IMR-90 (cell line): ENCODE measurements at regions not wholly inside any gene's neighbourhood (a gene's known extent, or its start where the extent isn't known, plus 50 kb on each side); places are given as distances from the start of the nearest gene placed in this dataset.

Source experiments
- ATAC-seq: fragments of 200-7000 bp; cut with Tn5 transposase; 2 replicates; pipeline ENCODE4 v1.9.1; 2020; ENCODE audit warnings: low read depth, mild to moderate bottlenecking, moderate library complexity
- BruUV-seq: library from RNA; stranded (reverse); fragments of 400-500 nt; replicated peaks from 2 replicates; lab custom pipeline; 2021; lab: Mats Ljungman, UMichigan
- CTCF ChIA-PET: fragments of 300-600 bp; formaldehyde crosslinking; extraction: SDS; loops from one replicate; lab custom pipeline; 2021; ENCODE audit warnings: antibody characterized with exemption; lab: Yijun Ruan, JAX
- POLR2A ChIA-PET: fragments of 300-600 bp; sonication (Branson Sonifier 250); formaldehyde crosslinking; loops from one replicate; lab custom pipeline; 2022; ENCODE audit warnings: antibody characterized with exemption; ENCODE audit not compliant: unreplicated experiment; lab: Charles Lee
- DNase-seq: peaks from one replicate; pipeline ENCODE4 v3.0.0; 2013
- H2AFZ ChIP-seq: replicated peaks from 2 replicates; pipeline ENCODE3; 2013; ENCODE audit warnings: low read length, mild to moderate bottlenecking; ENCODE audit not compliant: poor library complexity
- H2AK5ac ChIP-seq: 2 replicates; pipeline ENCODE4 v1.6.1; 2013; ENCODE audit warnings: low read depth, low read length, inconsistent platforms
- H2AK9ac ChIP-seq: replicated peaks from 2 replicates; pipeline ENCODE3; 2013; ENCODE audit warnings: mild to moderate bottlenecking, low read depth, low read length, moderate library complexity; ENCODE audit not compliant: poor library complexity
- H2BK120ac ChIP-seq: 2 replicates; pipeline ENCODE4 v1.6.1; 2013; ENCODE audit warnings: low read depth, low read length, inconsistent platforms
- H2BK15ac ChIP-seq: 3 replicates; pipeline ENCODE4 v1.6.1; 2013; ENCODE audit warnings: low read depth, low read length, inconsistent platforms
- H2BK20ac ChIP-seq: 2 replicates; pipeline ENCODE4 v1.6.1; 2013; ENCODE audit warnings: low read depth, mild to moderate bottlenecking, inconsistent platforms, low read length, moderate library complexity
- H2BK5ac ChIP-seq: 2 replicates; pipeline ENCODE4 v1.6.1; 2013; ENCODE audit warnings: mild to moderate bottlenecking, low read depth, low read length, inconsistent platforms; ENCODE audit not compliant: poor library complexity, severe bottlenecking
- H3K14ac ChIP-seq: replicated peaks from 2 replicates; pipeline ENCODE4 v1.6.1; 2013; ENCODE audit warnings: low read depth, low read length, inconsistent platforms
- H3K18ac ChIP-seq: 2 replicates; pipeline ENCODE4 v1.6.1; 2013; ENCODE audit warnings: low read depth, low read length, control low read depth
- H3K23ac ChIP-seq: 2 replicates; pipeline ENCODE4 v1.6.1; 2013; ENCODE audit warnings: low read depth, low read length, inconsistent platforms
- H3K27ac ChIP-seq: 2 replicates; pipeline ENCODE4 v1.5.1; 2013; ENCODE audit warnings: mild to moderate bottlenecking, control low read depth, low read length; ENCODE audit not compliant: insufficient read depth
- H3K27me3 ChIP-seq: 2 replicates; pipeline ENCODE4 v1.6.1; 2013; ENCODE audit warnings: low read length; ENCODE audit not compliant: control insufficient read depth, insufficient read depth
- H3K36me3 ChIP-seq: 2 replicates; pipeline ENCODE4 v1.6.1; 2013; ENCODE audit warnings: low read length, mixed read lengths; ENCODE audit not compliant: control insufficient read depth, insufficient read depth
- H3K4ac ChIP-seq: 2 replicates; pipeline ENCODE4 v1.6.1; 2013; ENCODE audit warnings: low read depth, low read length, inconsistent platforms
- H3K4me1 ChIP-seq: 2 replicates; pipeline ENCODE4 v1.6.1; 2013; ENCODE audit warnings: low read length, mixed read lengths; ENCODE audit not compliant: control insufficient read depth, insufficient read depth
- H3K4me2 ChIP-seq: 2 replicates; pipeline ENCODE4 v1.6.1; 2013; ENCODE audit warnings: low read depth, mild to moderate bottlenecking, control low read depth, low read length, moderate library complexity
- H3K4me3 ChIP-seq: 2 replicates; pipeline ENCODE4 v1.5.1; 2013; ENCODE audit warnings: low read depth, mild to moderate bottlenecking, control low read depth, low read length, moderate library complexity; ENCODE audit not compliant: insufficient read depth
- H3K56ac ChIP-seq: 2 replicates; pipeline ENCODE4 v1.6.1; 2013; ENCODE audit warnings: low read length, inconsistent platforms; ENCODE audit not compliant: insufficient read depth; ENCODE audit errors: extremely low read depth
- H3K79me1 ChIP-seq, 2 experiments: 2 replicates each; pipeline ENCODE4 v1.6.1; 2013; ENCODE audit warnings: low read length in 2 of 2, inconsistent platforms in 1 of 2, low read depth in 1 of 2
- H3K9ac ChIP-seq: 2 replicates; pipeline ENCODE4 v1.6.1; 2013; ENCODE audit warnings: low read depth, low read length, control low read depth
- H3K9me1 ChIP-seq: 2 replicates; pipeline ENCODE4 v1.6.1; 2013; ENCODE audit warnings: low read length, inconsistent platforms; ENCODE audit not compliant: insufficient read depth
- H3K9me3 ChIP-seq: 2 replicates; pipeline ENCODE4 v1.6.1; 2013; ENCODE audit warnings: low read length; ENCODE audit not compliant: control insufficient read depth, insufficient read depth
- H4K20me1 ChIP-seq: 2 replicates; pipeline ENCODE4 v1.6.1; 2013; ENCODE audit warnings: low read length, inconsistent platforms; ENCODE audit not compliant: insufficient read depth
- H4K5ac ChIP-seq: 2 replicates; pipeline ENCODE4 v1.6.1; 2013; ENCODE audit warnings: mild to moderate bottlenecking, low read depth, low read length, control low read depth
- H4K8ac ChIP-seq, 2 experiments: 2 replicates each; pipeline ENCODE4 v1.6.1; 2013; ENCODE audit warnings: low read depth in 2 of 2, low read length in 2 of 2, control low read depth in 1 of 2, inconsistent platforms in 1 of 2
- H4K91ac ChIP-seq: 2 replicates; pipeline ENCODE4 v1.6.1; 2013; ENCODE audit warnings: low read depth, low read length, inconsistent platforms; ENCODE audit not compliant: insufficient read depth
- BHLHE40 ChIP-seq: fragments of 150-350 bp; IDR thresholded peaks from 2 replicates; pipeline ENCODE4 v1.6.1; 2016; ENCODE audit warnings: mild to moderate bottlenecking, low read depth, low read length
- CHD1 ChIP-seq: IDR thresholded peaks from 2 replicates; pipeline ENCODE4 v1.6.1; 2012; ENCODE audit warnings: low read depth, low read length, improper control_type of control experiment
- MAZ ChIP-seq: IDR thresholded peaks from 2 replicates; pipeline ENCODE4 v1.6.1; 2012; ENCODE audit warnings: low read depth, mild to moderate bottlenecking, low read length, improper control_type of control experiment, moderate library complexity, borderline replicate concordance
- MXI1 ChIP-seq: IDR thresholded peaks from 2 replicates; pipeline ENCODE4 v1.6.1; 2012; ENCODE audit warnings: low read depth, mild to moderate bottlenecking, low read length, moderate library complexity, borderline replicate concordance
- NFE2L2 ChIP-seq: fragments of 150-350 bp; IDR thresholded peaks from 2 replicates; pipeline ENCODE4 v1.6.1; 2016; ENCODE audit warnings: low read depth, mild to moderate bottlenecking, low read length
- POLR2A ChIP-seq: IDR thresholded peaks from 2 replicates; pipeline ENCODE4 v1.6.1; 2012; ENCODE audit warnings: mild to moderate bottlenecking, low read depth, low read length
- RAD21 ChIP-seq: IDR thresholded peaks from 2 replicates; pipeline ENCODE4 v1.6.1; 2012; ENCODE audit warnings: low read length, improper control_type of control experiment
- RCOR1 ChIP-seq: IDR thresholded peaks from 2 replicates; pipeline ENCODE4 v1.6.1; 2012; ENCODE audit warnings: mild to moderate bottlenecking, low read length, improper control_type of control experiment; ENCODE audit not compliant: insufficient replicate concordance
- RFX5 ChIP-seq: IDR thresholded peaks from 2 replicates; pipeline ENCODE4 v1.8.0; 2012; ENCODE audit warnings: low read depth, mild to moderate bottlenecking, low read length, moderate library complexity
- SMC3 ChIP-seq: fragments of 150-350 bp; IDR thresholded peaks from 2 replicates; pipeline ENCODE4 v1.6.1; 2016; ENCODE audit warnings: low read depth, mild to moderate bottlenecking, antibody characterized with exemption, low read length, moderate library complexity
- WGBS, 2 experiments: methylation state at CpG; one replicate each; pipeline versions ENCODE4 v1.1.5 to v1.1.7; 2013; ENCODE audit warnings: missing lambda C conversion rate in 2 of 2; ENCODE audit not compliant: insufficient read length in 1 of 2; ENCODE audit errors: extremely low coverage in 2 of 2; 5-methylcytosine and 5-hydroxymethylcytosine counted together
- dilution Hi-C: fragments of 300-500 bp; cut with HindIII; formaldehyde crosslinking; loops from one replicate; pipeline ENCODE4 v1.14.3; 2018; ENCODE audit warnings: low sequenced_read_pairs; ENCODE audit not compliant: unreplicated experiment
- in situ Hi-C: fragments of 300-500 bp; cut with MboI; formaldehyde crosslinking; loops from 3 replicates; pipeline ENCODE4 v1.14.3; 2019; ENCODE audit warnings: low sequenced_read_pairs, inconsistent platforms, mixed read lengths
- intact Hi-C: fragments of 100-400 bp; cut with micrococcal nuclease; formaldehyde crosslinking; loops from 2 replicates; pipeline ENCODE4 v1.10.0; 2022
- TF ChIP-seq, protein P1 (sequence below): fragments of 150-350 bp; IDR thresholded peaks from 2 replicates; pipeline ENCODE4 v1.6.1; 2016; ENCODE audit warnings: low read depth, mild to moderate bottlenecking, low read length, moderate library complexity, borderline replicate concordance
- TF ChIP-seq, protein P2 (sequence below): conservative IDR thresholded peaks from 2 replicates; pipeline ENCODE4 v1.5.1; 2012; ENCODE audit warnings: mild to moderate bottlenecking, low read depth, low read length, improper control_type of control experiment
- TF ChIP-seq, protein P3 (sequence below): fragments of 150-350 bp; IDR thresholded peaks from 2 replicates; pipeline ENCODE4 v1.6.1; 2017; ENCODE audit warnings: mild to moderate bottlenecking, antibody characterized with exemption, low read length, low read depth

DNA sequence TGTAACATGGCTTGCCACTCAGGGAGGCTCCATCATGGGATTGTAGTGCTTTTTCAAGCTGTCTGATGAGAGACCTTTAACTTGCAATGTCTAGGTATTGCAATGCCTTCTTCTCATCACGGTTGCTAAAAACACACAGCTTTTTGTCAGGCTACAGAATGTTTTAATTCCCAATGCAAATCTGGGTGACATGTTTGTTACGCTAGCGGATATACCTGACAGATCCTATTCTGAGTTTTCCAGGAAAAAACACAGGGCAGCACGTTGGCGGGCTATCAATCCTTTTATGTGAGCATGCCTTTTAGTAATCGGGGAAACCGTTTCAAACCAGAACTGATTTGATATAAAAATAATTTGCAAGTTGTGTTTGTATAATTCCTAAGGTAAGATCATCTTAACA, 577.2 kb upstream of the MAP3K7 start:
- H2BK5ac ChIP-seq = no peak overlapping the region
- no peak for DNase-seq
- H3K27ac ChIP-seq = no peak overlapping the region
- no peak overlapping the region for H3K56ac ChIP-seq
- no peak overlapping the region for H3K4me3 ChIP-seq
- H3K36me3 ChIP-seq = no peaks in the 10 kb centered on the region
- no peak overlapping the region for H3K18ac ChIP-seq
- no peaks in the 10 kb centered on the region for H3K27me3 ChIP-seq
- BruUV-seq = no TSS peak
- no peak for ATAC-seq
- H2BK15ac ChIP-seq = no peak overlapping the region
- CTCF ChIA-PET = interaction anchor here (0.6 kb wide), 1 partner anchor 1336 kb away, joined by 3 read pairs; no protein-coding TSS in a partner anchor
- in situ Hi-C loops (no loop called here), dilution Hi-C loops (no loop called here), intact Hi-C loops (no loop called here)
- no peaks in the 10 kb centered on the region for H3K79me1 ChIP-seq
- H4K5ac ChIP-seq = no peak overlapping the region
- POLR2A ChIA-PET = no interaction called here
- H4K91ac ChIP-seq = no peak overlapping the region
- H2AK9ac ChIP-seq = no peak overlapping the region
- H2AFZ ChIP-seq = no peak overlapping the region
- H4K8ac ChIP-seq = no peak overlapping the region
- no peaks in the 10 kb centered on the region for H3K9me1 ChIP-seq
- TF ChIP-seq RAD21 (no peak), RCOR1 (no peak), BHLHE40 (no peak), SMC3 (no peak), POLR2A (no peak), MAZ (no peak), CHD1 (no peak), RFX5 (no peak), MXI1 (no peak), NFE2L2 (no peak)
- TF ChIP-seq, protein P1, sequence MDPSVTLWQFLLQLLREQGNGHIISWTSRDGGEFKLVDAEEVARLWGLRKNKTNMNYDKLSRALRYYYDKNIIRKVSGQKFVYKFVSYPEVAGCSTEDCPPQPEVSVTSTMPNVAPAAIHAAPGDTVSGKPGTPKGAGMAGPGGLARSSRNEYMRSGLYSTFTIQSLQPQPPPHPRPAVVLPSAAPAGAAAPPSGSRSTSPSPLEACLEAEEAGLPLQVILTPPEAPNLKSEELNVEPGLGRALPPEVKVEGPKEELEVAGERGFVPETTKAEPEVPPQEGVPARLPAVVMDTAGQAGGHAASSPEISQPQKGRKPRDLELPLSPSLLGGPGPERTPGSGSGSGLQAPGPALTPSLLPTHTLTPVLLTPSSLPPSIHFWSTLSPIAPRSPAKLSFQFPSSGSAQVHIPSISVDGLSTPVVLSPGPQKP = no peak
- TF ChIP-seq, protein P2, sequence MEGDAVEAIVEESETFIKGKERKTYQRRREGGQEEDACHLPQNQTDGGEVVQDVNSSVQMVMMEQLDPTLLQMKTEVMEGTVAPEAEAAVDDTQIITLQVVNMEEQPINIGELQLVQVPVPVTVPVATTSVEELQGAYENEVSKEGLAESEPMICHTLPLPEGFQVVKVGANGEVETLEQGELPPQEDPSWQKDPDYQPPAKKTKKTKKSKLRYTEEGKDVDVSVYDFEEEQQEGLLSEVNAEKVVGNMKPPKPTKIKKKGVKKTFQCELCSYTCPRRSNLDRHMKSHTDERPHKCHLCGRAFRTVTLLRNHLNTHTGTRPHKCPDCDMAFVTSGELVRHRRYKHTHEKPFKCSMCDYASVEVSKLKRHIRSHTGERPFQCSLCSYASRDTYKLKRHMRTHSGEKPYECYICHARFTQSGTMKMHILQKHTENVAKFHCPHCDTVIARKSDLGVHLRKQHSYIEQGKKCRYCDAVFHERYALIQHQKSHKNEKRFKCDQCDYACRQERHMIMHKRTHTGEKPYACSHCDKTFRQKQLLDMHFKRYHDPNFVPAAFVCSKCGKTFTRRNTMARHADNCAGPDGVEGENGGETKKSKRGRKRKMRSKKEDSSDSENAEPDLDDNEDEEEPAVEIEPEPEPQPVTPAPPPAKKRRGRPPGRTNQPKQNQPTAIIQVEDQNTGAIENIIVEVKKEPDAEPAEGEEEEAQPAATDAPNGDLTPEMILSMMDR = no peak
- TF ChIP-seq, protein P3, sequence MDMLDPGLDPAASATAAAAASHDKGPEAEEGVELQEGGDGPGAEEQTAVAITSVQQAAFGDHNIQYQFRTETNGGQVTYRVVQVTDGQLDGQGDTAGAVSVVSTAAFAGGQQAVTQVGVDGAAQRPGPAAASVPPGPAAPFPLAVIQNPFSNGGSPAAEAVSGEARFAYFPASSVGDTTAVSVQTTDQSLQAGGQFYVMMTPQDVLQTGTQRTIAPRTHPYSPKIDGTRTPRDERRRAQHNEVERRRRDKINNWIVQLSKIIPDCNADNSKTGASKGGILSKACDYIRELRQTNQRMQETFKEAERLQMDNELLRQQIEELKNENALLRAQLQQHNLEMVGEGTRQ = no peak
- no peak overlapping the region for H3K9ac ChIP-seq
- H3K4ac ChIP-seq = no peak overlapping the region
- no peak overlapping the region for H3K4me2 ChIP-seq
- H2AK5ac ChIP-seq = no peak overlapping the region
- H3K14ac ChIP-seq = no peak overlapping the region
- no peaks in the 10 kb centered on the region for H3K4me1 ChIP-seq
- H3K9me3 ChIP-seq = no peaks in the 10 kb centered on the region
- H2BK20ac ChIP-seq = no peak overlapping the region
- no peak overlapping the region for H2BK120ac ChIP-seq
- WGBS, 2 experiments = 80% methylated on average over 4 of the region's 7 CpGs; no CpG with 5 or more reads in 1 of the 2 experiments
- H4K20me1 ChIP-seq = no peaks in the 10 kb centered on the region
- H3K23ac ChIP-seq = no peak overlapping the region
